Panc1 (cell line): ENCODE measurements at regions not wholly inside any gene's neighbourhood (a gene's known extent, or its start where the extent isn't known, plus 50 kb on each side); places are given as distances from the start of the nearest gene placed in this dataset.

Source experiments
- POLR2AphosphoS5 ChIP-seq: IDR thresholded peaks from 2 replicates; pipeline ENCODE4 v1.6.1; 2012; ENCODE audit warnings: mild to moderate bottlenecking, low read depth, low read length, moderate library complexity
- TF ChIP-seq, protein P1 (sequence below): fragments of 450-650 bp; IDR thresholded peaks from 2 replicates; pipeline ENCODE4 v1.5.1; 2017; ENCODE audit warnings: mild to moderate bottlenecking
- TF ChIP-seq, protein P2 (sequence below), 2 experiments: IDR thresholded peaks; 2 replicates each; pipeline ENCODE4 v1.6.1; 2011 to 2012; ENCODE audit warnings: low read depth in 2 of 2, control low read depth in 1 of 2, low read length in 1 of 2, mild to moderate bottlenecking in 1 of 2, moderate library complexity in 1 of 2; ENCODE audit not compliant: insufficient read depth in 1 of 2

DNA sequence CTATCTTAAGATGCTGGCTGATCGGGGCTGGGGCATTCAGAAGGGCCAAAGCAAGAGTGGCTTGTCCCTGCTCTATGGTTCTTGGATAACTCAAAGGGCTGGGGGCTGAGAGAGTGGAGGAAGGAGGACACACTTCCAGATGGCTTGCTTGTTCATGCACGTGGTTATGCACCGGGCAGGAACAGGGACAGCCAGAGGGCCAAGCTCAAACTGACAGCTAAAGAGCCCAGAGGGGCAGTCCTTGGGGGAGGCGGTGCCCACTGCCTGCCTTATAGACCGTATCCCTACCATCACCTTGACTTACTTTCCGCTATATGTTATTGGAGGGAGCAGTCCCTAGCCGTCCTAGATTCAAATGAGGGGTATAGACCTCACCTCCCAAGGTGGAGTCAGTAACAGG, 192.7 kb upstream of the SVIL start:
- TF ChIP-seq, protein P1, sequence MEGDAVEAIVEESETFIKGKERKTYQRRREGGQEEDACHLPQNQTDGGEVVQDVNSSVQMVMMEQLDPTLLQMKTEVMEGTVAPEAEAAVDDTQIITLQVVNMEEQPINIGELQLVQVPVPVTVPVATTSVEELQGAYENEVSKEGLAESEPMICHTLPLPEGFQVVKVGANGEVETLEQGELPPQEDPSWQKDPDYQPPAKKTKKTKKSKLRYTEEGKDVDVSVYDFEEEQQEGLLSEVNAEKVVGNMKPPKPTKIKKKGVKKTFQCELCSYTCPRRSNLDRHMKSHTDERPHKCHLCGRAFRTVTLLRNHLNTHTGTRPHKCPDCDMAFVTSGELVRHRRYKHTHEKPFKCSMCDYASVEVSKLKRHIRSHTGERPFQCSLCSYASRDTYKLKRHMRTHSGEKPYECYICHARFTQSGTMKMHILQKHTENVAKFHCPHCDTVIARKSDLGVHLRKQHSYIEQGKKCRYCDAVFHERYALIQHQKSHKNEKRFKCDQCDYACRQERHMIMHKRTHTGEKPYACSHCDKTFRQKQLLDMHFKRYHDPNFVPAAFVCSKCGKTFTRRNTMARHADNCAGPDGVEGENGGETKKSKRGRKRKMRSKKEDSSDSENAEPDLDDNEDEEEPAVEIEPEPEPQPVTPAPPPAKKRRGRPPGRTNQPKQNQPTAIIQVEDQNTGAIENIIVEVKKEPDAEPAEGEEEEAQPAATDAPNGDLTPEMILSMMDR, result no peak
- no peak for TF ChIP-seq POLR2AphosphoS5
- TF ChIP-seq, protein P2, sequence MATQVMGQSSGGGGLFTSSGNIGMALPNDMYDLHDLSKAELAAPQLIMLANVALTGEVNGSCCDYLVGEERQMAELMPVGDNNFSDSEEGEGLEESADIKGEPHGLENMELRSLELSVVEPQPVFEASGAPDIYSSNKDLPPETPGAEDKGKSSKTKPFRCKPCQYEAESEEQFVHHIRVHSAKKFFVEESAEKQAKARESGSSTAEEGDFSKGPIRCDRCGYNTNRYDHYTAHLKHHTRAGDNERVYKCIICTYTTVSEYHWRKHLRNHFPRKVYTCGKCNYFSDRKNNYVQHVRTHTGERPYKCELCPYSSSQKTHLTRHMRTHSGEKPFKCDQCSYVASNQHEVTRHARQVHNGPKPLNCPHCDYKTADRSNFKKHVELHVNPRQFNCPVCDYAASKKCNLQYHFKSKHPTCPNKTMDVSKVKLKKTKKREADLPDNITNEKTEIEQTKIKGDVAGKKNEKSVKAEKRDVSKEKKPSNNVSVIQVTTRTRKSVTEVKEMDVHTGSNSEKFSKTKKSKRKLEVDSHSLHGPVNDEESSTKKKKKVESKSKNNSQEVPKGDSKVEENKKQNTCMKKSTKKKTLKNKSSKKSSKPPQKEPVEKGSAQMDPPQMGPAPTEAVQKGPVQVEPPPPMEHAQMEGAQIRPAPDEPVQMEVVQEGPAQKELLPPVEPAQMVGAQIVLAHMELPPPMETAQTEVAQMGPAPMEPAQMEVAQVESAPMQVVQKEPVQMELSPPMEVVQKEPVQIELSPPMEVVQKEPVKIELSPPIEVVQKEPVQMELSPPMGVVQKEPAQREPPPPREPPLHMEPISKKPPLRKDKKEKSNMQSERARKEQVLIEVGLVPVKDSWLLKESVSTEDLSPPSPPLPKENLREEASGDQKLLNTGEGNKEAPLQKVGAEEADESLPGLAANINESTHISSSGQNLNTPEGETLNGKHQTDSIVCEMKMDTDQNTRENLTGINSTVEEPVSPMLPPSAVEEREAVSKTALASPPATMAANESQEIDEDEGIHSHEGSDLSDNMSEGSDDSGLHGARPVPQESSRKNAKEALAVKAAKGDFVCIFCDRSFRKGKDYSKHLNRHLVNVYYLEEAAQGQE (IDR thresholded peaks at IDR 0.05; ENCODE audit: insufficient read depth in 1 of 2, low read depth in 2 of 2, low read length in 1 of 2), result no peak
